GM23248 (cell line): ENCODE measurements at regions not wholly inside any gene's neighbourhood (a gene's known extent, or its start where the extent isn't known, plus 50 kb on each side); places are given as distances from the start of the nearest gene placed in this dataset.

Experiments used
- EZH2 ChIP-seq: fragments of 200-600 bp; sonication (generic); IDR thresholded peaks from 2 replicates; pipeline ENCODE4 v1.6.1; 2018; ENCODE audit warnings: antibody characterized with exemption, mild to moderate bottlenecking; ENCODE audit not compliant: insufficient read depth, poor library complexity, severe bottlenecking
- EZH2phosphoT487 ChIP-seq: fragments of 200-600 bp; sonication (generic); IDR thresholded peaks from 2 replicates; pipeline ENCODE4 v1.6.1; 2018; ENCODE audit warnings: antibody characterized with exemption, moderate library complexity, mild to moderate bottlenecking, low read depth; ENCODE audit not compliant: insufficient read depth

DNA sequence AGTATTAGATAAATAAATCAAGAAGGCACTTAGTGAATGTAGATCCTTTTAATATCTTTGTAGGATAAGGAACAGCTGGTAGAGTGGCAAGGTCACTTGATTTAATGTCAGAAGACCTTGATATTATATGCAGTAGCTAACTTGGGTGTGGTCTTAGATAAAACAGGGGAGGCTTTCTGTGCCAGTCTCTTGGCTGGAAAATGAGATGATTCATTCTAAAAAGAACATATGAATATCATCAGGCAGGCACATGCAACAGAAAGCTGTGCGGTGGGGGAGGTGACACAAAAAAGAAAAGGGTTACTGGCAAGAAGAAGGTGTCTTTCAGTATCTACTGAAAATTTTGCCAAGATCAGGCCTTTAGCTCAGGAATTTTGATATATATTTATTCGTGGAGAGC, 931.7 kb upstream of the CELF4 start:
- TF ChIP-seq EZH2 (no peak), EZH2phosphoT487 (no peak)
